ENCODE measurements at regions not wholly inside any gene's neighbourhood (a gene's known extent, or its start where the extent isn't known, plus 50 kb on each side); places are given as distances from the start of the nearest gene placed in this dataset.

DNA sequence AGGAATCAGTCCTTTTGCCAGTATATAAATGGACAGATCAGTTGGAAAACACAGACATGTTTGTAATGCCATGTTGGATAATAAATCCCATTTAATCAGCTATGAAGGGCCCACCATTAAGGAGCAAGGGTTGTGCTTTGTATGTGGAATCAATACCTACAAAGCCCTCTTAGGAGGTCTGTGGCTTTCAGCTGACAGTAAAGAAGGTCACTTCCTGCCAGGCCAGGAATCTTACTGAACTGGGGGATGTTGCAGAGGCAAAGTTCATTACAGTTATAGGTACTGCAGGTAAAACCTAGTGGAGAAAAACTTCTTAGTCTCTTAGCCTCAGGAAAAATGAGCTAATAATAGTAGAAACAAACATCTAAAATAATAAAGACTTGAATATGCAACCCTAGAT lies 129.5 kb downstream of the FAM76B start:
- peak overlapping the region; percentile 50 for H2BK5ac ChIP-seq (ENCODE audit: low read depth, low read length, poor library complexity, severe bottlenecking)
- ChIA-PET CTCF (no interaction called here), POLR2A (ENCODE audit: unreplicated experiment) (no interaction called here)
- no peaks in the 10 kb centered on the region for H3K36me3 ChIP-seq (ENCODE audit: control insufficient read depth, insufficient read depth, low read length)
- peak overlapping the region; percentile 72; the same call in 1 of the 2 replicates for H3K18ac ChIP-seq (ENCODE audit: low read depth, low read length)
- no peak overlapping the region for H3K23ac ChIP-seq (ENCODE audit: low read depth, low read length)
- DNase-seq (no peak), ATAC-seq (ENCODE audit: low read depth) (no peak)
- no peaks in the 10 kb centered on the region for H3K79me1 ChIP-seq (ENCODE audit: low read depth in 1 of 2, low read length in 2 of 2)
- no TSS peak for BruUV-seq (replicated peaks)
- in situ Hi-C loops (cut with MboI; ENCODE audit: low sequenced_read_pairs) = no loop called here
- H3K9me1 ChIP-seq (ENCODE audit: insufficient read depth, low read length) = no peaks in the 10 kb centered on the region
- H4K8ac ChIP-seq (ENCODE audit: low read depth in 2 of 2, low read length in 2 of 2) = peak overlapping the region in 1 of 2 experiments; percentile 40; a peak in 1 of 4 replicates
- no peak overlapping the region for H3K4me2 ChIP-seq (ENCODE audit: low read depth, low read length)
- no peak overlapping the region for H4K91ac ChIP-seq (ENCODE audit: insufficient read depth, low read depth, low read length)
- H4K5ac ChIP-seq (ENCODE audit: low read depth, low read length) = peak overlapping the region; percentile 63; the same call in 1 of the 2 replicates
- H2BK20ac ChIP-seq (ENCODE audit: low read depth, low read length) = peak overlapping the region; percentile 75
- H3K4me1 ChIP-seq (ENCODE audit: control insufficient read depth, insufficient read depth, low read length) = peaks cover 2% of the 10 kb centered on the region
- intact Hi-C loops (cut with micrococcal nuclease) = no loop called here
- H2BK120ac ChIP-seq (ENCODE audit: low read depth, low read length) = peak overlapping the region; percentile 47; the same call in 1 of the 2 replicates
- dilution Hi-C loops (cut with HindIII; ENCODE audit: low sequenced_read_pairs, unreplicated experiment) = no loop called here
- no peak overlapping the region for H2AFZ ChIP-seq (replicated peaks; ENCODE audit: low read length, poor library complexity)
- H3K27ac ChIP-seq (ENCODE audit: insufficient read depth, low read length) = no peak overlapping the region
- H3K9ac ChIP-seq (ENCODE audit: low read depth, low read length) = no peak overlapping the region
- TF ChIP-seq, protein P1, sequence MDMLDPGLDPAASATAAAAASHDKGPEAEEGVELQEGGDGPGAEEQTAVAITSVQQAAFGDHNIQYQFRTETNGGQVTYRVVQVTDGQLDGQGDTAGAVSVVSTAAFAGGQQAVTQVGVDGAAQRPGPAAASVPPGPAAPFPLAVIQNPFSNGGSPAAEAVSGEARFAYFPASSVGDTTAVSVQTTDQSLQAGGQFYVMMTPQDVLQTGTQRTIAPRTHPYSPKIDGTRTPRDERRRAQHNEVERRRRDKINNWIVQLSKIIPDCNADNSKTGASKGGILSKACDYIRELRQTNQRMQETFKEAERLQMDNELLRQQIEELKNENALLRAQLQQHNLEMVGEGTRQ (IDR thresholded peaks at IDR 0.05; ENCODE audit: low read depth, low read length) = no peak
- no peak for TF ChIP-seq ELK1 (IDR thresholded peaks at IDR 0.05; ENCODE audit: borderline replicate concordance, low read depth, low read length)
- no peak for TF ChIP-seq RAD21 (IDR thresholded peaks at IDR 0.05; ENCODE audit: low read length)
- no peak for TF ChIP-seq RFX5 (IDR thresholded peaks at IDR 0.05; ENCODE audit: low read depth, low read length)
- no peak for TF ChIP-seq NFE2L2 (IDR thresholded peaks at IDR 0.05; ENCODE audit: low read depth, low read length)
- no peak for TF ChIP-seq SMC3 (IDR thresholded peaks at IDR 0.05; ENCODE audit: low read depth, low read length)
- TF ChIP-seq RCOR1 (IDR thresholded peaks at IDR 0.05; ENCODE audit: insufficient replicate concordance, low read length) = no peak
- TF ChIP-seq MAZ (IDR thresholded peaks at IDR 0.05; ENCODE audit: borderline replicate concordance, low read depth, low read length) = no peak
- no peak for TF ChIP-seq FOS (IDR thresholded peaks at IDR 0.05; ENCODE audit: low read depth, low read length)
- no peak for TF ChIP-seq CEBPB (IDR thresholded peaks at IDR 0.05; ENCODE audit: low read depth, low read length)
- no peak for TF ChIP-seq CHD1 (IDR thresholded peaks at IDR 0.05; ENCODE audit: low read depth, low read length)
- no peak for TF ChIP-seq POLR2A (IDR thresholded peaks at IDR 0.05; ENCODE audit: low read depth, low read length)
- TF ChIP-seq MAFK (IDR thresholded peaks at IDR 0.05; ENCODE audit: low read depth, low read length) = no peak
- TF ChIP-seq, protein P2, sequence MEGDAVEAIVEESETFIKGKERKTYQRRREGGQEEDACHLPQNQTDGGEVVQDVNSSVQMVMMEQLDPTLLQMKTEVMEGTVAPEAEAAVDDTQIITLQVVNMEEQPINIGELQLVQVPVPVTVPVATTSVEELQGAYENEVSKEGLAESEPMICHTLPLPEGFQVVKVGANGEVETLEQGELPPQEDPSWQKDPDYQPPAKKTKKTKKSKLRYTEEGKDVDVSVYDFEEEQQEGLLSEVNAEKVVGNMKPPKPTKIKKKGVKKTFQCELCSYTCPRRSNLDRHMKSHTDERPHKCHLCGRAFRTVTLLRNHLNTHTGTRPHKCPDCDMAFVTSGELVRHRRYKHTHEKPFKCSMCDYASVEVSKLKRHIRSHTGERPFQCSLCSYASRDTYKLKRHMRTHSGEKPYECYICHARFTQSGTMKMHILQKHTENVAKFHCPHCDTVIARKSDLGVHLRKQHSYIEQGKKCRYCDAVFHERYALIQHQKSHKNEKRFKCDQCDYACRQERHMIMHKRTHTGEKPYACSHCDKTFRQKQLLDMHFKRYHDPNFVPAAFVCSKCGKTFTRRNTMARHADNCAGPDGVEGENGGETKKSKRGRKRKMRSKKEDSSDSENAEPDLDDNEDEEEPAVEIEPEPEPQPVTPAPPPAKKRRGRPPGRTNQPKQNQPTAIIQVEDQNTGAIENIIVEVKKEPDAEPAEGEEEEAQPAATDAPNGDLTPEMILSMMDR (conservative IDR thresholded peaks at IDR 0.05; ENCODE audit: low read depth, low read length) = no peak
- TF ChIP-seq BHLHE40 (IDR thresholded peaks at IDR 0.05; ENCODE audit: low read depth, low read length) = no peak
- no peak for TF ChIP-seq MXI1 (IDR thresholded peaks at IDR 0.05; ENCODE audit: borderline replicate concordance, low read depth, low read length)
- H4K20me1 ChIP-seq (ENCODE audit: insufficient read depth, low read length) = no peaks in the 10 kb centered on the region
- H2AK5ac ChIP-seq (ENCODE audit: low read depth, low read length) = no peak overlapping the region
- H2BK15ac ChIP-seq (ENCODE audit: low read depth, low read length) = no peak overlapping the region
- H3K9me3 ChIP-seq (ENCODE audit: control insufficient read depth, insufficient read depth, low read length) = no peaks in the 10 kb centered on the region
- H2AK9ac ChIP-seq (replicated peaks; ENCODE audit: low read depth, low read length, poor library complexity) = no peak overlapping the region
- 0 out of 2 replicates have a peak overlapping the region, but pooled peaks have one; percentile 24 for H3K4ac ChIP-seq (ENCODE audit: low read depth, low read length)
- H3K56ac ChIP-seq (ENCODE audit: extremely low read depth, insufficient read depth, low read length) = no peak overlapping the region
- no peak overlapping the region for H3K4me3 ChIP-seq (ENCODE audit: insufficient read depth, low read depth, low read length)
- H3K27me3 ChIP-seq (ENCODE audit: control insufficient read depth, insufficient read depth, low read length) = no peaks in the 10 kb centered on the region
- peak overlapping the region; percentile 58; the same call in 1 of the 2 replicates for H3K14ac ChIP-seq (replicated peaks; ENCODE audit: low read depth, low read length)

All from IMR-90 (cell line).